B cell (primary cell): ENCODE measurements at regions not wholly inside any gene's neighbourhood (a gene's known extent, or its start where the extent isn't known, plus 50 kb on each side); places are given as distances from the start of the nearest gene placed in this dataset.
A peak's percentile ranks its signal among the peaks of the same experiment; 100 is the strongest.

ENCODE experiments used
- ATAC-seq: fragments of 200-7000 bp; cut with Tn5 transposase; one replicate; pipeline ENCODE4 v1.10.0; 2021; ENCODE audit warnings: low read depth, mild to moderate bottlenecking, moderate number of reproducible peaks, moderate library complexity
- CTCF ChIA-PET: fragments of 350-600 bp; sonication (Branson Sonifier 250); formaldehyde crosslinking; loops from one replicate; lab custom pipeline; 2021; ENCODE audit warnings: antibody characterized with exemption, inconsistent platforms; lab: Charles Lee
- POLR2A ChIA-PET: fragments of 350-600 bp; sonication (Branson Sonifier 250); formaldehyde crosslinking; loops from one replicate; lab custom pipeline; 2021; ENCODE audit warnings: antibody characterized with exemption; lab: Charles Lee
- DNase-seq: peaks from one replicate; pipeline ENCODE4 v3.0.0; 2013
- H2AFZ ChIP-seq: 2 replicates; pipeline ENCODE4 v1.6.1; 2012; ENCODE audit warnings: mild to moderate bottlenecking, low read depth, low read length; ENCODE audit not compliant: insufficient read depth, poor library complexity, severe bottlenecking
- H3K27ac ChIP-seq, 2 donors: 1 replicate in 1 of 2; 2 replicates in 1 of 2; pipeline ENCODE4 v1.5.1; 2012 to 2013; ENCODE audit warnings: low read length in 2 of 2, mild to moderate bottlenecking in 2 of 2, moderate library complexity in 1 of 2
- H3K27me3 ChIP-seq, 4 experiments: fragments of 200-600 bp in 1 of 4; sonication (generic) in 1 of 4; replicated peaks in 1 of 4; 1 replicate in 2 of 4; 2 replicates in 2 of 4; pipeline versions ENCODE4 v1.6.1 to v1.7.0; 2013 to 2016; ENCODE audit warnings: low read length in 3 of 4, mild to moderate bottlenecking in 2 of 4, mixed read lengths in 1 of 4, moderate library complexity in 1 of 4; ENCODE audit not compliant: insufficient read depth in 4 of 4, control insufficient read depth in 3 of 4; ENCODE audit errors: control extremely low read depth in 1 of 4
- H3K36me3 ChIP-seq, 2 experiments: replicated peaks in 1 of 2; 1 replicate in 1 of 2; 2 replicates in 1 of 2; pipeline versions ENCODE4 v1.6.1 to v1.7.1; 2013; ENCODE audit warnings: low read length in 1 of 2; ENCODE audit not compliant: insufficient read depth in 2 of 2, control insufficient read depth in 1 of 2; ENCODE audit errors: control extremely low read depth in 1 of 2, extremely low read depth in 1 of 2
- H3K4me1 ChIP-seq, 2 donors: fragments of 200-600 bp in 1 of 2; sonication (generic) in 1 of 2; 1 replicate in 1 of 2; 2 replicates in 1 of 2; pipeline versions ENCODE4 v1.5.1 to v1.6.1; 2013 to 2017; ENCODE audit warnings: low read length in 2 of 2; ENCODE audit not compliant: control insufficient read depth in 2 of 2, insufficient read depth in 2 of 2
- H3K4me2 ChIP-seq: replicated peaks from 2 replicates; pipeline ENCODE3; 2012; ENCODE audit warnings: mild to moderate bottlenecking, low read depth, low read length; ENCODE audit not compliant: poor library complexity, severe bottlenecking
- H3K4me3 ChIP-seq, 5 experiments: fragments of 200-600 bp in 1 of 5; sonication (generic) in 1 of 5; 1 replicate in 3 of 5; 2 replicates in 2 of 5; pipeline versions ENCODE4 v1.5.1 to v1.7.0; 2011 to 2016; ENCODE audit warnings: low read length in 4 of 5, mild to moderate bottlenecking in 4 of 5, low read depth in 2 of 5, control low read depth in 1 of 5, moderate library complexity in 1 of 5; ENCODE audit not compliant: insufficient read depth in 1 of 5; ENCODE audit errors: control extremely low read depth in 1 of 5, extremely low read depth in 1 of 5
- H3K79me2 ChIP-seq: fragments of 200-600 bp; sonication (generic); one replicate; pipeline ENCODE4 v1.6.0; 2016; ENCODE audit warnings: low read length; ENCODE audit not compliant: control insufficient read depth, insufficient read depth
- H3K9ac ChIP-seq: fragments of 200-600 bp; sonication (generic); 2 replicates; pipeline ENCODE4 v1.6.1; 2017; ENCODE audit warnings: mild to moderate bottlenecking, low read length, moderate library complexity
- H3K9me3 ChIP-seq, 3 donors: one replicate each; pipeline versions ENCODE4 v1.6.1 to v1.7.1; 2013; ENCODE audit warnings: low read length in 2 of 3; ENCODE audit not compliant: control insufficient read depth in 2 of 3, insufficient read depth in 1 of 3; ENCODE audit errors: control extremely low read depth in 1 of 3
- H4K20me1 ChIP-seq: 2 replicates; pipeline ENCODE4 v1.6.0; 2012; ENCODE audit warnings: mild to moderate bottlenecking, low read length; ENCODE audit not compliant: insufficient read depth, control insufficient read depth, poor library complexity, severe bottlenecking
- H3K27ac Mint-ChIP-seq: one replicate; pipeline ENCODE4 v1.8.0; 2021; ENCODE audit warnings: mixed read lengths
- H3K27me3 Mint-ChIP-seq: one replicate; pipeline ENCODE4 v1.8.0; 2021; ENCODE audit warnings: mixed read lengths
- H3K4me1 Mint-ChIP-seq: one replicate; pipeline ENCODE4 v1.8.0; 2021; ENCODE audit warnings: mixed read lengths
- H3K4me3 Mint-ChIP-seq: one replicate; pipeline ENCODE4 v1.8.0; 2021; ENCODE audit warnings: mixed read lengths
- H3K9me3 Mint-ChIP-seq: one replicate; pipeline ENCODE4 v1.8.0; 2022; ENCODE audit warnings: mixed read lengths; ENCODE audit not compliant: insufficient read depth
- EZH2 ChIP-seq: IDR thresholded peaks from 2 replicates; pipeline ENCODE4 v1.6.1; 2012; ENCODE audit warnings: borderline replicate concordance, low read depth, mild to moderate bottlenecking, moderate library complexity, low read length; ENCODE audit not compliant: insufficient read depth, poor library complexity, severe bottlenecking
- WGBS: methylation state at CpG from one replicate; pipeline ENCODE4 v1.1.5; 2013; ENCODE audit warnings: missing lambda C conversion rate; ENCODE audit not compliant: insufficient coverage; 5-methylcytosine and 5-hydroxymethylcytosine counted together
- intact Hi-C: fragments of 100-400 bp; cut with micrococcal nuclease; formaldehyde crosslinking; loops from one replicate; pipeline ENCODE4 v1.10.0; 2022
- TF ChIP-seq, protein P1 (sequence below): fragments of 200-600 bp; IDR thresholded peaks from one replicate; pipeline ENCODE4 v1.8.0; 2022; ENCODE audit warnings: antibody characterized with exemption, mild to moderate bottlenecking

GRCh38 chr2:181183878-181184542 is 203.6 kb downstream of the UBE2E3 start:
- H3K4me1 Mint-ChIP-seq = peaks cover 22% of the 10 kb centered on the region
- ATAC-seq = peak; percentile 98

GRCh38 chr2:181185421-181185820 is 205.0 kb downstream of the UBE2E3 start:
- Histone ChIP-seq H3K4me2 (no peak overlapping the region), H3K4me1 (peaks cover 13 to 16% of the 10 kb centered on the region in 2 donors), H4K20me1 (no peaks in the 10 kb centered on the region), H3K9ac (no peak overlapping the region), H2AFZ (no peak overlapping the region), H3K9me3 (no peaks in the 10 kb centered on the region), H3K4me3 (no peak overlapping the region), H3K36me3 (no peaks in the 10 kb centered on the region), H3K27ac (no peak overlapping the region), H3K27me3 (no peaks in the 10 kb centered on the region), H3K79me2 (no peaks in the 10 kb centered on the region)
- H3K4me3 Mint-ChIP-seq = no peak overlapping the region
- H3K4me1 Mint-ChIP-seq = peaks cover 22% of the 10 kb centered on the region
- TF ChIP-seq EZH2 = no peak
- TF ChIP-seq, protein P1, sequence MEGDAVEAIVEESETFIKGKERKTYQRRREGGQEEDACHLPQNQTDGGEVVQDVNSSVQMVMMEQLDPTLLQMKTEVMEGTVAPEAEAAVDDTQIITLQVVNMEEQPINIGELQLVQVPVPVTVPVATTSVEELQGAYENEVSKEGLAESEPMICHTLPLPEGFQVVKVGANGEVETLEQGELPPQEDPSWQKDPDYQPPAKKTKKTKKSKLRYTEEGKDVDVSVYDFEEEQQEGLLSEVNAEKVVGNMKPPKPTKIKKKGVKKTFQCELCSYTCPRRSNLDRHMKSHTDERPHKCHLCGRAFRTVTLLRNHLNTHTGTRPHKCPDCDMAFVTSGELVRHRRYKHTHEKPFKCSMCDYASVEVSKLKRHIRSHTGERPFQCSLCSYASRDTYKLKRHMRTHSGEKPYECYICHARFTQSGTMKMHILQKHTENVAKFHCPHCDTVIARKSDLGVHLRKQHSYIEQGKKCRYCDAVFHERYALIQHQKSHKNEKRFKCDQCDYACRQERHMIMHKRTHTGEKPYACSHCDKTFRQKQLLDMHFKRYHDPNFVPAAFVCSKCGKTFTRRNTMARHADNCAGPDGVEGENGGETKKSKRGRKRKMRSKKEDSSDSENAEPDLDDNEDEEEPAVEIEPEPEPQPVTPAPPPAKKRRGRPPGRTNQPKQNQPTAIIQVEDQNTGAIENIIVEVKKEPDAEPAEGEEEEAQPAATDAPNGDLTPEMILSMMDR = no peak
- H3K27me3 Mint-ChIP-seq = no peaks in the 10 kb centered on the region
- 90% methylated on average over 2 of the region's 6 CpGs for WGBS
- H3K27ac Mint-ChIP-seq = no peak overlapping the region
- no peaks in the 10 kb centered on the region for H3K9me3 Mint-ChIP-seq
- ATAC-seq (no peak), DNase-seq (no peak)
- intact Hi-C loops = loop anchor here (2.0 kb wide), 1 partner anchor 271 kb away; the partner anchor contains the start of gene ITGA4
- ChIA-PET POLR2A (no interaction called here), CTCF (interaction anchor here (1.0 to 1.4 kb wide), 3 partner anchors 8 to 263 kb away, joined by 3 to 4 read pairs (median 3); no protein-coding TSS in a partner anchor)

More at GRCh38 chr2:181183878-181184542, 203.6 kb downstream of the UBE2E3 start:
- 22% methylated on average over 4 of the region's 4 CpGs for WGBS
- Histone ChIP-seq H3K9ac (no peak overlapping the region), H3K4me2 (peak overlapping the region; percentile 58), H4K20me1 (no peaks in the 10 kb centered on the region), H3K27me3 (no peaks in the 10 kb centered on the region), H3K27ac (peak overlapping the region; percentile 27 to 57), H2AFZ (no peak overlapping the region), H3K36me3 (no peaks in the 10 kb centered on the region), H3K9me3 (no peaks in the 10 kb centered on the region), H3K4me1 (peaks cover 13 to 16% of the 10 kb centered on the region in 2 donors), H3K79me2 (no peaks in the 10 kb centered on the region), H3K4me3 (no peak overlapping the region)
- Mint-ChIP-seq H3K27ac (peak overlapping the region; percentile 82), H3K9me3 (no peaks in the 10 kb centered on the region), H3K27me3 (no peaks in the 10 kb centered on the region), H3K4me3 (peak overlapping the region; percentile 41)
- DNase-seq = peak; percentile 70
- CTCF ChIA-PET = interaction anchor here (0.7 to 1.8 kb wide), 7 partner anchors 10 to 282 kb away, joined by 3 to 5 read pairs (median 4); partner anchors contain the start of gene ITGA4
- POLR2A ChIA-PET = no interaction called here
- no peak for TF ChIP-seq EZH2
- TF ChIP-seq, protein P1 = no peak
- intact Hi-C loops = loop anchor here (2.0 kb wide), 1 partner anchor 273 kb away; the partner anchor contains the start of gene ITGA4
